OCI-LY3 (cell line): ENCODE measurements at regions not wholly inside any gene's neighbourhood (a gene's known extent, or its start where the extent isn't known, plus 50 kb on each side); places are given as distances from the start of the nearest gene placed in this dataset.

Experiments
- H2AFZ ChIP-seq: fragments of 200-600, 300-600 bp; shearing (Covaris generic); 2 replicates; pipeline ENCODE4 v1.6.0; 2014; ENCODE audit warnings: antibody characterized with exemption, low read depth, low read length
- H3K27ac ChIP-seq: fragments of 200-600, 300-600 bp; sonication (generic); 2 replicates; pipeline ENCODE4 v1.5.1; 2014; ENCODE audit warnings: mild to moderate bottlenecking, low read length, moderate library complexity, mixed read lengths
- H3K27me3 ChIP-seq: fragments of 200-600, 300-600 bp; sonication (generic); 2 replicates; pipeline ENCODE4 v1.6.1; 2014; ENCODE audit warnings: low read depth, low read length, mixed read lengths
- H3K36me3 ChIP-seq: fragments of 200-600, 300-600 bp; sonication (generic); replicated peaks from 2 replicates; pipeline ENCODE3; 2014; ENCODE audit warnings: low read depth, low read length, mixed read lengths
- H3K4me1 ChIP-seq: fragments of 300-600, 200-600 bp; sonication (generic); 2 replicates; pipeline ENCODE4 v1.6.1; 2014; ENCODE audit warnings: low read length, mixed read lengths
- H3K4me2 ChIP-seq: fragments of 200-600, 300-600 bp; sonication (generic); 2 replicates; pipeline ENCODE4 v1.6.1; 2014; ENCODE audit warnings: low read length, mixed read lengths
- H3K4me3 ChIP-seq: fragments of 300-600, 200-600 bp; sonication (generic); 2 replicates; pipeline ENCODE4 v1.5.1; 2014; ENCODE audit warnings: antibody characterized with exemption, mild to moderate bottlenecking, low read length, moderate library complexity
- H3K79me2 ChIP-seq: fragments of 300-600, 200-600 bp; shearing (Covaris generic); 2 replicates; pipeline ENCODE4 v1.6.1; 2014; ENCODE audit warnings: mild to moderate bottlenecking, low read length, mixed read lengths
- H3K9ac ChIP-seq: fragments of 300-600, 200-600 bp; shearing (Covaris generic); 2 replicates; pipeline ENCODE4 v1.6.0; 2014; ENCODE audit warnings: mild to moderate bottlenecking, low read length, moderate library complexity
- H3K9me3 ChIP-seq: fragments of 200-600, 300-600 bp; shearing (Covaris generic); 2 replicates; pipeline ENCODE4 v1.6.1; 2014; ENCODE audit warnings: low read length, mixed read lengths; ENCODE audit not compliant: insufficient read depth
- H4K20me1 ChIP-seq: fragments of 200-600, 300-600 bp; sonication (generic); 2 replicates; pipeline ENCODE4 v1.6.1; 2016; ENCODE audit warnings: low read length, mixed read lengths; ENCODE audit not compliant: insufficient read depth
- EZH2phosphoT487 ChIP-seq: fragments of 200-600 bp; shearing (Covaris generic); IDR thresholded peaks from 2 replicates; pipeline ENCODE4 v1.6.1; 2018; ENCODE audit warnings: antibody characterized with exemption, mixed run types, low read depth
- TF ChIP-seq, protein P1 (sequence below): fragments of 200-600, 300-600 bp; sonication (generic); IDR thresholded peaks from 2 replicates; pipeline ENCODE4 v1.5.1; 2014; ENCODE audit warnings: antibody characterized with exemption, low read length, low read depth

DNA sequence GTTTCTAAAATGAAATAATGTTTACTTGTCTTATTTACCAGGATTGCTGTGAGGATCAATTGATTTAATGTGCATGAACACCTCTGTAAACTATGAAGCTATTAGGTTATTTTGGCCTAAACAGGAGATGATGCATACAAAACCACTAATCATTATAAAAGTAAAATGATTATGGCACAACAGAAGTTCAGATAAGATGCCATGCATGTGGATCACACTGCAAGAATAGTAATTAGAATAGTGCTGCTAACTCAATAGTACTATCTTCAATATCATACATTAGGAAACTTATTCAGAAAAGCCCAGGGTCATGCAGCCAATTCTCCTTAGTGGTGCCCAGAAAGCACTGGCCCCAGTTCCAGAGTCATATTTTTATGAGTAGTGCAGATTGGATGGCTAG lies 66.9 kb downstream of the TMEM100 start:
- Histone ChIP-seq H3K79me2 (no peaks in the 10 kb centered on the region), H2AFZ (no peak overlapping the region), H4K20me1 (no peaks in the 10 kb centered on the region), H3K9ac (no peak overlapping the region), H3K27ac (no peak overlapping the region), H3K4me1 (peaks cover 7% of the 10 kb centered on the region), H3K4me2 (no peak overlapping the region), H3K4me3 (no peak overlapping the region), H3K9me3 (no peaks in the 10 kb centered on the region), H3K27me3 (peaks cover 14% of the 10 kb centered on the region; the same call in 1 of the 2 replicates), H3K36me3 (no peaks in the 10 kb centered on the region)
- TF ChIP-seq, protein P1, sequence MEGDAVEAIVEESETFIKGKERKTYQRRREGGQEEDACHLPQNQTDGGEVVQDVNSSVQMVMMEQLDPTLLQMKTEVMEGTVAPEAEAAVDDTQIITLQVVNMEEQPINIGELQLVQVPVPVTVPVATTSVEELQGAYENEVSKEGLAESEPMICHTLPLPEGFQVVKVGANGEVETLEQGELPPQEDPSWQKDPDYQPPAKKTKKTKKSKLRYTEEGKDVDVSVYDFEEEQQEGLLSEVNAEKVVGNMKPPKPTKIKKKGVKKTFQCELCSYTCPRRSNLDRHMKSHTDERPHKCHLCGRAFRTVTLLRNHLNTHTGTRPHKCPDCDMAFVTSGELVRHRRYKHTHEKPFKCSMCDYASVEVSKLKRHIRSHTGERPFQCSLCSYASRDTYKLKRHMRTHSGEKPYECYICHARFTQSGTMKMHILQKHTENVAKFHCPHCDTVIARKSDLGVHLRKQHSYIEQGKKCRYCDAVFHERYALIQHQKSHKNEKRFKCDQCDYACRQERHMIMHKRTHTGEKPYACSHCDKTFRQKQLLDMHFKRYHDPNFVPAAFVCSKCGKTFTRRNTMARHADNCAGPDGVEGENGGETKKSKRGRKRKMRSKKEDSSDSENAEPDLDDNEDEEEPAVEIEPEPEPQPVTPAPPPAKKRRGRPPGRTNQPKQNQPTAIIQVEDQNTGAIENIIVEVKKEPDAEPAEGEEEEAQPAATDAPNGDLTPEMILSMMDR = no peak
- TF ChIP-seq EZH2phosphoT487 = no peak

DNA sequence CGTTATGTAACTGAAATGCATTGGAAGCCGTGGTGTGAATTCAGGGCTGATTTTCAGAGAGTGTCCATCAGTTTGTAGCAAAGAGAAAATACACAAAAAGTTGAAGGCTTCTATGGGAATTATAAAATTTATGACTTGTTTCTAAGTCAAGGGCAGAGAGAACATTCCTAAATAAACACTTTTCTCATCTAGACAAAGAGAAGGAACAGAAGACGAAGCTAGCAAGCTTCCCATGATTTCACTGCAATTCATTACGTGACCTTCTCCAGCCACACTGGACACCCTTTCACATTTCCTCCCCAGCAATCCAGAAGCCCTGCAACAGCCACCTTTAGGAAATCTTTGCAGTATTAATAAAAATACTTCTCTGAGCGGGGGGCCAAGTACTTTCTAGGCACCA lies 67.8 kb downstream of the TMEM100 start:
- H3K4me3 ChIP-seq = no peak overlapping the region
- H3K27me3 ChIP-seq = peaks cover 17% of the 10 kb centered on the region; the same call in 1 of the 2 replicates
- no peaks in the 10 kb centered on the region for H4K20me1 ChIP-seq
- H3K9me3 ChIP-seq = no peaks in the 10 kb centered on the region
- H3K9ac ChIP-seq = no peak overlapping the region
- peaks cover 3% of the 10 kb centered on the region; the same call in 1 of the 2 replicates for H3K4me1 ChIP-seq
- no peaks in the 10 kb centered on the region for H3K36me3 ChIP-seq
- no peak overlapping the region for H3K4me2 ChIP-seq
- H3K27ac ChIP-seq = no peak overlapping the region
- TF ChIP-seq EZH2phosphoT487 = no peak
- TF ChIP-seq, protein P1 = no peak
- no peak overlapping the region for H2AFZ ChIP-seq
- no peaks in the 10 kb centered on the region for H3K79me2 ChIP-seq

DNA sequence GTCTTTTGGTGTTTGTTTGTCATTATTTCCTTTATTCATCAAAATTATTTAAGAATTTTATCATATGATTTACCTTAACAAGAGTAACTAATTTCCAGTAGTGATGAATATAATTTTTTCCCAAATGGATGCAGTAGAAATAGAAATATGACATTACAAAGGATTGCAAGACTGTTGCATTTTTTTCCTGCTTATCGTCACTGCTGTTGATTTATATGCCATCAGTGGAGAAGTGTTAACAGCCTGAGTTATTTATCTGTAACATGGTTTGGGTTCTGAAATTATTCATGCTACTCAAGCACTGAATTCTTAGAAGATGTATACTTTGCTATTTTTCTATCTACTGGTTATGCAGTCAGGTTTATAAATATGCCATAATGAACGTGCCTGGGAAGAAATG lies 68.6 kb downstream of the TMEM100 start:
- no peak overlapping the region for H3K27ac ChIP-seq
- peaks cover 6% of the 10 kb centered on the region; the same call in 1 of the 2 replicates for H3K4me1 ChIP-seq
- TF ChIP-seq EZH2phosphoT487 = no peak
- TF ChIP-seq, protein P1 = no peak
- no peak overlapping the region for H3K4me2 ChIP-seq
- no peaks in the 10 kb centered on the region for H4K20me1 ChIP-seq
- no peaks in the 10 kb centered on the region for H3K36me3 ChIP-seq
- no peak overlapping the region for H3K4me3 ChIP-seq
- no peaks in the 10 kb centered on the region for H3K9me3 ChIP-seq
- H3K9ac ChIP-seq = no peak overlapping the region
- peaks cover 25% of the 10 kb centered on the region for H3K27me3 ChIP-seq
- H3K79me2 ChIP-seq = no peaks in the 10 kb centered on the region
- H2AFZ ChIP-seq = no peak overlapping the region

DNA sequence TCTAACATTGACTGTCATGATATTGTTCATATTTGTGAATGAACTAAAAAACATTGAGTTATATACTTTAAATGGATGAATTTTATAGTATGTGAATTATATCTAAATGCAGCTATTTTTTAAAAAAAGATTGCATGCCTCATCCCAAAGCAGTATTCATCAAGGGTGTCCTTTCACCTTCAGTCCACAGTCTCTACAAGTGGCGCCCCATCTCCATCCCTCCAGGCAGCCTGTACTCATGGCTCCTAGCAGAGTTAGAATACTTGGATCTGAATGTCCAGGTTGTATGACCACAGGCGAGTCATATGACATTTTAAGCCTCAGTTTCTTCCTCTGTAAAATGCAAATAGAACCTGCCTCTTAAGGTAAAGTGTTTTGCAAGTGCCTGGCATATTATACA lies 69.8 kb downstream of the TMEM100 start:
- H3K9ac ChIP-seq = no peak overlapping the region
- no peak overlapping the region for H3K4me2 ChIP-seq
- no peaks in the 10 kb centered on the region for H3K79me2 ChIP-seq
- H3K9me3 ChIP-seq = no peaks in the 10 kb centered on the region
- no peak overlapping the region for H2AFZ ChIP-seq
- no peak overlapping the region for H3K27ac ChIP-seq
- H3K36me3 ChIP-seq = no peaks in the 10 kb centered on the region
- H3K4me3 ChIP-seq = no peak overlapping the region
- H3K4me1 ChIP-seq = peaks cover 6% of the 10 kb centered on the region; the same call in 1 of the 2 replicates
- H3K27me3 ChIP-seq = peaks cover 32% of the 10 kb centered on the region
- no peaks in the 10 kb centered on the region for H4K20me1 ChIP-seq
- TF ChIP-seq, protein P1 = no peak
